ENCODE measurements at regions not wholly inside any gene's neighbourhood (a gene's known extent, or its start where the extent isn't known, plus 50 kb on each side); places are given as distances from the start of the nearest gene placed in this dataset.

GRCh38 chr1:187241971-187242370, 413.2 kb downstream of the PLA2G4A start:
- DNase-seq: no peak

DNA sequence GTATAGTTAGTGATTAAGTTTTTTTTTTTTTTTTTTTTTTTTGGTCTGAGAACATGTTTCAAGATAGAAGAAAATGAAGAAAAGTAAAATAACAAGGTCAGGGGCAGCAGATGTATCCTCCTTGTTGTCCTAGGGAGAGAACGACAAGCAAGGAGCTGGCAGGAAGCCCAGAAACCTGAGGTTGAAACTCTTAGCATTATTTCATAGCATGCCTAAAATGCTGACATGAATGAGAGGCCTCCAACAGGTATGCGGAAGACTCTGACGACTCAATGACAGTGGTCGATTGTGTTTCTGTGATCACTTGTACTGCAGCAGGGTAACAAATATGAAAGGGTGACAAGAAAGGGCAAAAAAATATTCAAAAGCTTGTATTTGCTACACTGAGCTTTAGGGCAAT, 415.9 kb downstream of the PLA2G4A start:
- peak in 2 of 3 experiments; percentile 55 to 89 for DNase-seq

GRCh38 chr1:187245201-187245600, 416.5 kb downstream of the PLA2G4A start:
- DNase-seq: no peak

GRCh38 chr1:187249196-187249595, 420.4 kb downstream of the PLA2G4A start:
- DNase-seq: no peak

DNA sequence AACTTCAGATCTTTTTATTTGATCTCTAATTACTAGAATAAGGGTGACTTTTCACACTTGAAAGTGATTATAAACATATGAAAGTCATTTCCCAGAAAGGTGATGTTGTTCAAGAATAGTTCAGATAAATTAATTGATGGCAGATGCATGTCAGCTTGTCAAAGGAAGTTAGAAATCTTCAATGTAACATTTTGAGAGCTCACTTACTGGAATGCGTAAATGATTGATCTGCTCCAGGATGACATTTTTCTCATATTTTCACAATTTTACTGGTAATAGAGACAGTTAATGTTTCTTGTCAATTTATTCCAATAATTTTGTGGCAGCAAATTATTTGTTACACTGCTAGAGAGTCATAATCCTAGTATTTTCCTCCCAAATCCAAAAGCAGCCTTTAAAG, 424.2 kb downstream of the PLA2G4A start:
- DNase-seq: no peak

DNA sequence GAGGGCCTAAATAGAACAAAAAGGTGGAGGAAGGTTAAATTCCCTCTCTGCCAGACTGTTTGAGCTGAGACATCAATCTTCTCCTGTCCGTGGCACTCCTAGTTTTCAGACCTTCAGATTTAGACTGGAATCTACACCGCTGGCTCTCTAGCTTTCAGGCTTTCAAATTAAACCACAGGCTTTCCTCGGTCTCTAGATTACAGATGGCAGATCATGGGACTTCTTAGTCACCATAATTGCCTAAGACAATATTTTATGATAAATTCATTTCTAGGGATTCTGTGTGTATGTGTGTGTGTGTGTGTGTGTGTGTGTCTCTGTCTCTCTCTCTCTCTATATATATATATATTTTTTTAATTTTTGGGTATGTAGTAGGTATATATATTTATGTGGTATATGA, 428.7 kb downstream of the PLA2G4A start:
- DNase-seq: no peak

DNA sequence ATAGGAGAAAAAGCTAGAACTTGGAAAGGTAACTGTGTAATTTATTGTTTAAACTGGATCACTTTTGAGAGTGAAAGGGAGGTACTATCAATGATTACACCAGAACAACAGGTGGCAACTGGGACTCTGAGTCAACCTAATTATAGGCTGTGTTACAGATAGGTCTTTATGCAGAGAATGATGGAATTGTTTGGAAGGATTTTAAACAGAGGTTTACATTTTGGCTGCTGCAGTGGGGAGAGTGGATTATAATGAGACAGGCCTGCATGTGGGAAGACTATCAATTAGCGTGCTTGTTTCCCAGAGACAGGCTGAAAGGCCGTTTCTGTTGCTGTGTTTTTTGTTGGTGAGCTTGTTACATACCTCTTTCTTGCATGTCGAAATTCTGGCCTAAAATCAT, 432.9 kb downstream of the PLA2G4A start:
- peak in 2 of 3 experiments; percentile 78 to 97 for DNase-seq

- peak in 1 of 3 experiments; percentile 58 for DNase-seq
Measured at GRCh38 chr1:187262731-187263130, 434.0 kb downstream of the PLA2G4A start.

GRCh38 chr1:187264995-187265602, 436.4 kb downstream of the PLA2G4A start:
- peak; percentile 33 to 86 (median 54) for DNase-seq

GRCh38 chr1:187266051-187266450, 437.3 kb downstream of the PLA2G4A start:
- no peak for DNase-seq

DNA sequence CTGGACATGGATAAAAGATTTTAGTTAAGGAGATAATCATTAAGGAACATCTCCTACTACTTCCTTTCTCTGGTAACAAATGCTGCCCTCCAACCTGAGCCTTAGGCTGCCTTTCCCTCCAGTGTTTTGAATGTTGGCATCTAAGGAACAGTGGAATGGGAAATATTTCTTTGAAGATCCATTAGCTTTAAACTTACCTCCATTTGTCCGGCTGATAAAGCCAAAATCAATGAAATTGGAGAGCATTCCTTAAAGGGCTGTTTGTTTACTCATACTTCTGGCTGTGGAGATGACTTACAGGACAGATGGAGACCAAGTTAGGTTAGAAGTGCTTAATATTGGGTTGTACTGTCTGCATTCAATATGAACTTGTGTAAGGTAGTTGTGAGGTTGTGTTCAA, 439.1 kb downstream of the PLA2G4A start:
- no peak for DNase-seq

GRCh38 chr1:187270256-187270655, 441.5 kb downstream of the PLA2G4A start:
- peak in 1 of 3 experiments; percentile 8 for DNase-seq

GRCh38 chr1:187275346-187275745, 446.6 kb downstream of the PLA2G4A start:
- DNase-seq: no peak

GRCh38 chr1:187275985-187276575, 447.3 kb downstream of the PLA2G4A start:
- no peak for DNase-seq

- DNase-seq: no peak
Measured at GRCh38 chr1:187276677-187277076, 447.9 kb downstream of the PLA2G4A start.

- no peak for DNase-seq
Measured at GRCh38 chr1:187280031-187280430, 451.3 kb downstream of the PLA2G4A start.

DNA sequence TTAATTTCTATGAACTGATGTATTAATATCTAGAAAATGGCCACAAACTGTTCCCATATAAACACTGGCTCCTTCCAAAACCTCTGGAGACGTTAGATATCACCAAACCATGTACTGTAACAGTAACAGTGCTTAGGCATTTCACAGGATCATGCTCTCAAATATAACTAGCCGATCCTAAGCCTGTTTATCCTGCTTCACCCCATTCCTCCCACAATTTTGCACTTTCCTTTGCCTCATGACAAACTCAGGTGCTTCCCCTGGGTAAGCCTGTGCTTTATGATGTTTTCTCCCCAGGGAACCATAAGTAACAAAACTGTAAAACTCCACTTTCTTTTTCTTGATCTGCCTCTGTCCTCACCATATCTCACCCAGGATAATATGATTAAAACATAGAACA, 452.3 kb downstream of the PLA2G4A start:
- DNase-seq: no peak

DNA sequence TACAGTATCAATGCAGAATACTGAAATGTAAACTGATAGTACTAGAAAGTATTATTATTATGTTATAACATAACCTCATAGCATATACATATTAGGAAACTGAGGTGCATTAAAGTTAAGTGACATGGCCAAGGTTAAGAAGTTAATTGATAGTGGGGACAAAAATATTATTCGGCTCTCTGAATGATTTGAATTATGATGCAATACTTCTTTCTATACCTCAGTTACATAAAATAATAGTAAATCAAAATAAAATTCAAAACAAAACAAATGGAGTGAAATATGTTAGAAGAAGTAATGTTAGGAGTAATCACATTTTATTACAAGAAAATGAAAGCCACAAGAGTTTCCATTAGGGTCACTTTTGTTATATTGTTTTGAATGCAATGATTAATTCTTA, 455.2 kb downstream of the PLA2G4A start:
- DNase-seq: no peak

DNA sequence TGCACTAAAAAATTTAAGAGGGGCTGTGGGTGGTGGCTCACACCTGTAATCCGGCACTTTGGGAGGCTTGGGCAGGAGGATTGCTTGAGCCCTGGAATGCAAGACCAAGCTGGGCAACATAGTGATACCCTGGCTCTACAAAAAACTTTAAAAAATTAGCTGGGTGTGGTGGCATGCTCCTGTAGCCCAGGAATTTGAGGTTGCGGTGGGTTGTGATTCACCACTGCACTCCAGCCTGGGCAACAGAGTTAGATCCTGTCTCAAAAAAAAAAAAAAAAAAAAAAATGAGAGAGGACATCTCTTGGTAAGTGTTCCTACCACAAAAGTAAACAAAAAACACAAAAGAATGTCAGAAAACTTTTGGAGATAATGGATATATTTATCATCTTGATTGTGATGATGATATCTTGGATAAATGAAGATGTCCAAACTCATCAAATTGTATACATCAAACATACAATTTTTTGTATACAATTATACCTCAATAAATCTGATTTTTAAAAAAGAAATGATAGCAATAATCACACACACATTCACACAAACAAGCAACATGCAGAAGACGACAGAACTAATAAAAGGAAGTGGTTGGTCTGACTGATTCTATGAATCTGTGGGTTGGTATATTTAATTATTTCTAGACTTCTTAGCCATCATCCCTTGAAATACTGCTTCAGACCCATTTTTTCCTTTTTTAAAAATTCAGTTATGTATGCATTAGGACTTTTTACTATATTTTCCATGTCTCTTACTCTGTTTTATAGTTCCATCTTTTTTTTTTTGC, 465.9 kb downstream of the PLA2G4A start:
- no peak for DNase-seq

DNA sequence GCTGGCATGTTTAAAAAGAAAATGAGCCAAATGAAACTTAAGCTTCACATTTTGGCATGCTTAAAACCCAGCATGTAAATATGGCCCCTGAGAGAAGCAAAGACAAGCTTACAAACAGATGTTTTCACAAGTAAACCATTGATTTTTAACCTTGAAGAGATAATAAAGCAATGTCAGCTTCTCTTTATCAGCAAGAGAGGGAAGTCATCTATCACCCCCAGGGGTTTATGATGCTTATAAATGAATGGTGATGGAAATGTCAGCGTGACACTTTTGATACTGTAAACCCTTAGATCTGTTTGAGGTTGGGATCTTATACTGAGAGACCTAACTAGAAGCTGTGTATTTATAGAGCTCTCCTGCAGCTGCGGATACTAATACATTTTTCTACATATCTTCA, 471.3 kb downstream of the PLA2G4A start:
- no peak for DNase-seq

- DNase-seq: peak in 1 of 3 experiments; percentile 35
Measured at GRCh38 chr1:187306710-187307415, 478.1 kb downstream of the PLA2G4A start.

DNA sequence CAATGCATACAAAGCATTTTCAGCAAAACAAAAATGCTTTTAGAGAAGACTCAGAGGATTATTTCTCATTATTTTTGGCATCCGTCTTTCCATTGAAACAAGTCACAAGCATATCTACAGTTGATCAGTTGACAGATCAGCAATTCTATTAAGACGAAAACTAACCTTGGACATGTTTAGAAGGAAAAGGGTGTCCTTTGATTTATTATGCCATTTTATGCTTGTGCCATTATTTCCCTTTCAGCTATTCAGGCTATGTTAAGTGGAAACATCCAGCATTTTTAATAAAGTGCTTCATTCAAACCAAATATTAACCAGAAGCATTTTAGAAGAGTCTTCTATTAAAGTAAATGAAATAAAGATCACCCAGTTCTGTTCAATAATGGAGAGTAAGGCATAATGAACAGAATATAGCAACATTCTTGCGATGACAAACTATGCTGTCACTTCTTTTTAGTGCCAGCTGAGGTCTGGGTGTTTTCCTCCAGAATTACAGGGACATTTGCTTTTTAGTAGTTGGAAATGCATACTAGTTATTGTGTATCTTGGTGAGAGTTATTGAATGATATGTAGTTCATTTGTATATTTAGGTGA, 481.4 kb downstream of the PLA2G4A start:
- no peak for DNase-seq

GRCh38 chr1:187313115-187313514, 484.4 kb downstream of the PLA2G4A start:
- peak in 1 of 3 experiments; percentile 43 for DNase-seq
